IMR-90 (cell line): ENCODE measurements at regions not wholly inside any gene's neighbourhood (a gene's known extent, or its start where the extent isn't known, plus 50 kb on each side); places are given as distances from the start of the nearest gene placed in this dataset.

Experiments
- ATAC-seq: fragments of 200-7000 bp; cut with Tn5 transposase; 2 replicates; pipeline ENCODE4 v1.9.1; 2020; ENCODE audit warnings: low read depth, mild to moderate bottlenecking, moderate library complexity
- BruUV-seq: library from RNA; stranded (reverse); fragments of 400-500 nt; replicated peaks from 2 replicates; lab custom pipeline; 2021; lab: Mats Ljungman, UMichigan
- CTCF ChIA-PET: fragments of 300-600 bp; formaldehyde crosslinking; extraction: SDS; loops from one replicate; lab custom pipeline; 2021; ENCODE audit warnings: antibody characterized with exemption; lab: Yijun Ruan, JAX
- POLR2A ChIA-PET: fragments of 300-600 bp; sonication (Branson Sonifier 250); formaldehyde crosslinking; loops from one replicate; lab custom pipeline; 2022; ENCODE audit warnings: antibody characterized with exemption; ENCODE audit not compliant: unreplicated experiment; lab: Charles Lee
- DNase-seq: peaks from one replicate; pipeline ENCODE4 v3.0.0; 2013
- H2AFZ ChIP-seq: replicated peaks from 2 replicates; pipeline ENCODE3; 2013; ENCODE audit warnings: low read length, mild to moderate bottlenecking; ENCODE audit not compliant: poor library complexity
- H2AK5ac ChIP-seq: 2 replicates; pipeline ENCODE4 v1.6.1; 2013; ENCODE audit warnings: low read depth, low read length, inconsistent platforms
- H2AK9ac ChIP-seq: replicated peaks from 2 replicates; pipeline ENCODE3; 2013; ENCODE audit warnings: mild to moderate bottlenecking, low read depth, low read length, moderate library complexity; ENCODE audit not compliant: poor library complexity
- H2BK120ac ChIP-seq: 2 replicates; pipeline ENCODE4 v1.6.1; 2013; ENCODE audit warnings: low read depth, low read length, inconsistent platforms
- H2BK15ac ChIP-seq: 3 replicates; pipeline ENCODE4 v1.6.1; 2013; ENCODE audit warnings: low read depth, low read length, inconsistent platforms
- H2BK20ac ChIP-seq: 2 replicates; pipeline ENCODE4 v1.6.1; 2013; ENCODE audit warnings: low read depth, mild to moderate bottlenecking, inconsistent platforms, low read length, moderate library complexity
- H2BK5ac ChIP-seq: 2 replicates; pipeline ENCODE4 v1.6.1; 2013; ENCODE audit warnings: mild to moderate bottlenecking, low read depth, low read length, inconsistent platforms; ENCODE audit not compliant: poor library complexity, severe bottlenecking
- H3K14ac ChIP-seq: replicated peaks from 2 replicates; pipeline ENCODE4 v1.6.1; 2013; ENCODE audit warnings: low read depth, low read length, inconsistent platforms
- H3K18ac ChIP-seq: 2 replicates; pipeline ENCODE4 v1.6.1; 2013; ENCODE audit warnings: low read depth, low read length, control low read depth
- H3K23ac ChIP-seq: 2 replicates; pipeline ENCODE4 v1.6.1; 2013; ENCODE audit warnings: low read depth, low read length, inconsistent platforms
- H3K27ac ChIP-seq: 2 replicates; pipeline ENCODE4 v1.5.1; 2013; ENCODE audit warnings: mild to moderate bottlenecking, control low read depth, low read length; ENCODE audit not compliant: insufficient read depth
- H3K27me3 ChIP-seq: 2 replicates; pipeline ENCODE4 v1.6.1; 2013; ENCODE audit warnings: low read length; ENCODE audit not compliant: control insufficient read depth, insufficient read depth
- H3K36me3 ChIP-seq: 2 replicates; pipeline ENCODE4 v1.6.1; 2013; ENCODE audit warnings: low read length, mixed read lengths; ENCODE audit not compliant: control insufficient read depth, insufficient read depth
- H3K4ac ChIP-seq: 2 replicates; pipeline ENCODE4 v1.6.1; 2013; ENCODE audit warnings: low read depth, low read length, inconsistent platforms
- H3K4me1 ChIP-seq: 2 replicates; pipeline ENCODE4 v1.6.1; 2013; ENCODE audit warnings: low read length, mixed read lengths; ENCODE audit not compliant: control insufficient read depth, insufficient read depth
- H3K4me2 ChIP-seq: 2 replicates; pipeline ENCODE4 v1.6.1; 2013; ENCODE audit warnings: low read depth, mild to moderate bottlenecking, control low read depth, low read length, moderate library complexity
- H3K4me3 ChIP-seq: 2 replicates; pipeline ENCODE4 v1.5.1; 2013; ENCODE audit warnings: low read depth, mild to moderate bottlenecking, control low read depth, low read length, moderate library complexity; ENCODE audit not compliant: insufficient read depth
- H3K56ac ChIP-seq: 2 replicates; pipeline ENCODE4 v1.6.1; 2013; ENCODE audit warnings: low read length, inconsistent platforms; ENCODE audit not compliant: insufficient read depth; ENCODE audit errors: extremely low read depth
- H3K79me1 ChIP-seq, 2 experiments: 2 replicates each; pipeline ENCODE4 v1.6.1; 2013; ENCODE audit warnings: low read length in 2 of 2, inconsistent platforms in 1 of 2, low read depth in 1 of 2
- H3K9ac ChIP-seq: 2 replicates; pipeline ENCODE4 v1.6.1; 2013; ENCODE audit warnings: low read depth, low read length, control low read depth
- H3K9me1 ChIP-seq: 2 replicates; pipeline ENCODE4 v1.6.1; 2013; ENCODE audit warnings: low read length, inconsistent platforms; ENCODE audit not compliant: insufficient read depth
- H3K9me3 ChIP-seq: 2 replicates; pipeline ENCODE4 v1.6.1; 2013; ENCODE audit warnings: low read length; ENCODE audit not compliant: control insufficient read depth, insufficient read depth
- H4K20me1 ChIP-seq: 2 replicates; pipeline ENCODE4 v1.6.1; 2013; ENCODE audit warnings: low read length, inconsistent platforms; ENCODE audit not compliant: insufficient read depth
- H4K5ac ChIP-seq: 2 replicates; pipeline ENCODE4 v1.6.1; 2013; ENCODE audit warnings: mild to moderate bottlenecking, low read depth, low read length, control low read depth
- H4K8ac ChIP-seq, 2 experiments: 2 replicates each; pipeline ENCODE4 v1.6.1; 2013; ENCODE audit warnings: low read depth in 2 of 2, low read length in 2 of 2, control low read depth in 1 of 2, inconsistent platforms in 1 of 2
- H4K91ac ChIP-seq: 2 replicates; pipeline ENCODE4 v1.6.1; 2013; ENCODE audit warnings: low read depth, low read length, inconsistent platforms; ENCODE audit not compliant: insufficient read depth
- BHLHE40 ChIP-seq: fragments of 150-350 bp; IDR thresholded peaks from 2 replicates; pipeline ENCODE4 v1.6.1; 2016; ENCODE audit warnings: mild to moderate bottlenecking, low read depth, low read length
- CEBPB ChIP-seq: IDR thresholded peaks from 2 replicates; pipeline ENCODE4 v1.6.1; 2012; ENCODE audit warnings: low read depth, low read length, improper control_type of control experiment
- CHD1 ChIP-seq: IDR thresholded peaks from 2 replicates; pipeline ENCODE4 v1.6.1; 2012; ENCODE audit warnings: low read depth, low read length, improper control_type of control experiment
- CTCF ChIP-seq: conservative IDR thresholded peaks from 2 replicates; pipeline ENCODE4 v1.5.1; 2012; ENCODE audit warnings: mild to moderate bottlenecking, low read depth, low read length, improper control_type of control experiment
- ELK1 ChIP-seq: fragments of 150-350 bp; IDR thresholded peaks from 2 replicates; pipeline ENCODE4 v1.6.1; 2016; ENCODE audit warnings: low read depth, mild to moderate bottlenecking, low read length, moderate library complexity, borderline replicate concordance
- FOS ChIP-seq: fragments of 150-350 bp; IDR thresholded peaks from 2 replicates; pipeline ENCODE4 v1.6.1; 2016; ENCODE audit warnings: low read depth, low read length
- MAFK ChIP-seq: IDR thresholded peaks from 2 replicates; pipeline ENCODE4 v1.6.1; 2012; ENCODE audit warnings: low read depth, low read length, improper control_type of control experiment
- MAZ ChIP-seq: IDR thresholded peaks from 2 replicates; pipeline ENCODE4 v1.6.1; 2012; ENCODE audit warnings: low read depth, mild to moderate bottlenecking, low read length, improper control_type of control experiment, moderate library complexity, borderline replicate concordance
- MXI1 ChIP-seq: IDR thresholded peaks from 2 replicates; pipeline ENCODE4 v1.6.1; 2012; ENCODE audit warnings: low read depth, mild to moderate bottlenecking, low read length, moderate library complexity, borderline replicate concordance
- NFE2L2 ChIP-seq: fragments of 150-350 bp; IDR thresholded peaks from 2 replicates; pipeline ENCODE4 v1.6.1; 2016; ENCODE audit warnings: low read depth, mild to moderate bottlenecking, low read length
- POLR2A ChIP-seq: IDR thresholded peaks from 2 replicates; pipeline ENCODE4 v1.6.1; 2012; ENCODE audit warnings: mild to moderate bottlenecking, low read depth, low read length
- RAD21 ChIP-seq: IDR thresholded peaks from 2 replicates; pipeline ENCODE4 v1.6.1; 2012; ENCODE audit warnings: low read length, improper control_type of control experiment
- RCOR1 ChIP-seq: IDR thresholded peaks from 2 replicates; pipeline ENCODE4 v1.6.1; 2012; ENCODE audit warnings: mild to moderate bottlenecking, low read length, improper control_type of control experiment; ENCODE audit not compliant: insufficient replicate concordance
- RFX5 ChIP-seq: IDR thresholded peaks from 2 replicates; pipeline ENCODE4 v1.8.0; 2012; ENCODE audit warnings: low read depth, mild to moderate bottlenecking, low read length, moderate library complexity
- SMC3 ChIP-seq: fragments of 150-350 bp; IDR thresholded peaks from 2 replicates; pipeline ENCODE4 v1.6.1; 2016; ENCODE audit warnings: low read depth, mild to moderate bottlenecking, antibody characterized with exemption, low read length, moderate library complexity
- USF2 ChIP-seq: fragments of 150-350 bp; IDR thresholded peaks from 2 replicates; pipeline ENCODE4 v1.6.1; 2017; ENCODE audit warnings: mild to moderate bottlenecking, antibody characterized with exemption, low read length, low read depth
- dilution Hi-C: fragments of 300-500 bp; cut with HindIII; formaldehyde crosslinking; loops from one replicate; pipeline ENCODE4 v1.14.3; 2018; ENCODE audit warnings: low sequenced_read_pairs; ENCODE audit not compliant: unreplicated experiment
- in situ Hi-C: fragments of 300-500 bp; cut with MboI; formaldehyde crosslinking; loops from 3 replicates; pipeline ENCODE4 v1.14.3; 2019; ENCODE audit warnings: low sequenced_read_pairs, inconsistent platforms, mixed read lengths
- intact Hi-C: fragments of 100-400 bp; cut with micrococcal nuclease; formaldehyde crosslinking; loops from 2 replicates; pipeline ENCODE4 v1.10.0; 2022

- ATAC-seq (no peak), DNase-seq (no peak)
- H3K9ac ChIP-seq = no peak overlapping the region
- H2BK5ac ChIP-seq = no peak overlapping the region
- no peaks in the 10 kb centered on the region for H3K36me3 ChIP-seq
- intact Hi-C loops = no loop called here
- H4K5ac ChIP-seq = no peak overlapping the region
- H3K79me1 ChIP-seq = no peaks in the 10 kb centered on the region
- H3K4me1 ChIP-seq = no peaks in the 10 kb centered on the region
- in situ Hi-C loops = no loop called here
- no peak overlapping the region for H3K23ac ChIP-seq
- no peak overlapping the region for H4K91ac ChIP-seq
- H3K9me1 ChIP-seq = no peaks in the 10 kb centered on the region
- no peak overlapping the region for H3K4me3 ChIP-seq
- BruUV-seq = no TSS peak
- no peaks in the 10 kb centered on the region for H3K9me3 ChIP-seq
- no peak overlapping the region for H3K56ac ChIP-seq
- dilution Hi-C loops = no loop called here
- H2AFZ ChIP-seq = no peak overlapping the region
- H4K20me1 ChIP-seq = no peaks in the 10 kb centered on the region
- H3K4ac ChIP-seq = no peak overlapping the region
- H2AK5ac ChIP-seq = no peak overlapping the region
- H2BK15ac ChIP-seq = no peak overlapping the region
- no peak overlapping the region for H4K8ac ChIP-seq
- H3K27ac ChIP-seq = no peak overlapping the region
- TF ChIP-seq CHD1 (no peak), SMC3 (no peak), FOS (no peak), USF2 (no peak), NFE2L2 (no peak), MAFK (no peak), MAZ (no peak), RFX5 (no peak), RAD21 (no peak), RCOR1 (no peak), BHLHE40 (no peak), ELK1 (no peak), CTCF (no peak), POLR2A (no peak), MXI1 (no peak), CEBPB (no peak)
- no peaks in the 10 kb centered on the region; the same call in 1 of the 2 replicates for H3K27me3 ChIP-seq
- no peak overlapping the region for H3K4me2 ChIP-seq
- H3K14ac ChIP-seq = no peak overlapping the region
- CTCF ChIA-PET = no interaction called here
- POLR2A ChIA-PET = no interaction called here
- H3K18ac ChIP-seq = no peak overlapping the region
- no peak overlapping the region for H2BK120ac ChIP-seq
- no peak overlapping the region for H2BK20ac ChIP-seq
- no peak overlapping the region for H2AK9ac ChIP-seq
Observed at GRCh38 chr11:92852229-92852628, 117.2 kb upstream of the MTNR1B start.
